Ascending aorta (tissue), 2 donors: ENCODE measurements at regions not wholly inside any gene's neighbourhood (a gene's known extent, or its start where the extent isn't known, plus 50 kb on each side); places are given as distances from the start of the nearest gene placed in this dataset.

Experiments used
- DNase-seq, 2 donors: peaks; one replicate each; pipeline ENCODE4 v3.0.0-alpha.2; 2019; ENCODE audit warnings: low spot score in 2 of 2
- H3K27ac ChIP-seq, 2 donors: fragments of 200-600 bp; sonication (generic); one replicate each; pipeline ENCODE4 v1.5.1; 2016 to 2017; ENCODE audit warnings: mild to moderate bottlenecking in 1 of 2
- H3K27me3 ChIP-seq: fragments of 200-600 bp; sonication (generic); one replicate; pipeline ENCODE4 v1.5.1; 2017
- H3K36me3 ChIP-seq, 2 donors: fragments of 200-600 bp; sonication (generic); one replicate each; pipeline ENCODE4 v1.5.1; 2016
- H3K4me1 ChIP-seq, 2 donors: fragments of 200-600 bp; sonication (generic); one replicate each; pipeline ENCODE4 v1.5.1; 2016 to 2017; ENCODE audit warnings: mild to moderate bottlenecking in 1 of 2
- H3K4me3 ChIP-seq, 2 donors: fragments of 200-600 bp; sonication (generic); one replicate each; pipeline ENCODE4 v1.5.1; 2016 to 2017; ENCODE audit warnings: mild to moderate bottlenecking in 1 of 2
- H3K9me3 ChIP-seq, 2 donors: fragments of 200-600 bp; sonication (generic); one replicate each; pipeline ENCODE4 v1.5.1; 2016
- CTCF ChIP-seq, 3 experiments: fragments of 200-600 bp in 2 of 3; fragments of 450-650 bp in 1 of 3; sonication (generic) in 2 of 3; IDR thresholded peaks; one replicate each; pipeline ENCODE4 v1.5.1; 2016 to 2019; ENCODE audit warnings: antibody characterized with exemption in 3 of 3, mild to moderate bottlenecking in 1 of 3, moderate library complexity in 1 of 3
- intact Hi-C: fragments of 100-400 bp; cut with DNase I; formaldehyde crosslinking; loops from one replicate; pipeline ENCODE4 v1.15.1; 2023

GRCh38 chr2:147711031-147711430 lies 133.8 kb upstream of the ACVR2A start:
- H3K27me3 ChIP-seq: no peaks in the 10 kb centered on the region
- H3K4me3 ChIP-seq: no peak overlapping the region
- no peak for TF ChIP-seq CTCF (IDR thresholded peaks at IDR 0.05)
- no peak overlapping the region for H3K27ac ChIP-seq
- no peak for DNase-seq
- H3K9me3 ChIP-seq: no peaks in the 10 kb centered on the region
- intact Hi-C loops: no loop called here
- no peaks in the 10 kb centered on the region for H3K36me3 ChIP-seq
- H3K4me1 ChIP-seq: no peaks in the 10 kb centered on the region

GRCh38 chr2:147709655-147710054 lies 135.2 kb upstream of the ACVR2A start:
- Histone ChIP-seq H3K4me3 (no peak overlapping the region), H3K27me3 (no peaks in the 10 kb centered on the region), H3K36me3 (no peaks in the 10 kb centered on the region), H3K27ac (no peak overlapping the region), H3K4me1 (no peaks in the 10 kb centered on the region), H3K9me3 (no peaks in the 10 kb centered on the region)
- intact Hi-C loops: no loop called here
- no peak for TF ChIP-seq CTCF (IDR thresholded peaks at IDR 0.05)
- no peak for DNase-seq

GRCh38 chr2:147703171-147703570 lies 141.7 kb upstream of the ACVR2A start:
- H3K27me3 ChIP-seq: no peaks in the 10 kb centered on the region
- no peaks in the 10 kb centered on the region for H3K36me3 ChIP-seq
- no peak overlapping the region for H3K4me3 ChIP-seq
- H3K27ac ChIP-seq: no peak overlapping the region
- intact Hi-C loops: no loop called here
- TF ChIP-seq CTCF (IDR thresholded peaks at IDR 0.05): no peak
- no peak for DNase-seq
- no peaks in the 10 kb centered on the region for H3K4me1 ChIP-seq
- H3K9me3 ChIP-seq: no peaks in the 10 kb centered on the region

- TF ChIP-seq CTCF (IDR thresholded peaks at IDR 0.05): no peak
- intact Hi-C loops: no loop called here
These were observed 146.7 kb upstream of the ACVR2A start for GRCh38 chr2:147698166-147698565.

GRCh38 chr2:147696426-147696825 lies 148.4 kb upstream of the ACVR2A start:
- H3K36me3 ChIP-seq: no peaks in the 10 kb centered on the region
- H3K27ac ChIP-seq: no peak overlapping the region
- DNase-seq: no peak
- intact Hi-C loops: no loop called here
- H3K4me3 ChIP-seq: no peak overlapping the region
- H3K4me1 ChIP-seq: no peaks in the 10 kb centered on the region
- TF ChIP-seq CTCF (IDR thresholded peaks at IDR 0.05): no peak
- no peaks in the 10 kb centered on the region for H3K9me3 ChIP-seq
- no peaks in the 10 kb centered on the region for H3K27me3 ChIP-seq

More at GRCh38 chr2:147698166-147698565, 146.7 kb upstream of the ACVR2A start:
- DNase-seq: no peak
- H3K27me3 ChIP-seq: no peaks in the 10 kb centered on the region
- no peak overlapping the region for H3K4me3 ChIP-seq
- no peak overlapping the region for H3K27ac ChIP-seq
- no peaks in the 10 kb centered on the region for H3K4me1 ChIP-seq
- H3K9me3 ChIP-seq: no peaks in the 10 kb centered on the region
- no peaks in the 10 kb centered on the region for H3K36me3 ChIP-seq

GRCh38 chr2:147689220-147689909 lies 155.5 kb upstream of the ACVR2A start:
- intact Hi-C loops: no loop called here
- Histone ChIP-seq H3K4me3 (no peak overlapping the region), H3K27ac (no peak overlapping the region), H3K9me3 (no peaks in the 10 kb centered on the region), H3K4me1 (no peaks in the 10 kb centered on the region), H3K36me3 (no peaks in the 10 kb centered on the region), H3K27me3 (no peaks in the 10 kb centered on the region)
- TF ChIP-seq CTCF (IDR thresholded peaks at IDR 0.05): no peak
- no peak for DNase-seq
